ENCODE measurements at regions not wholly inside any gene's neighbourhood (a gene's known extent, or its start where the extent isn't known, plus 50 kb on each side); places are given as distances from the start of the nearest gene placed in this dataset.

- H3K36me3 ChIP-seq (ENCODE audit: insufficient read depth, low read length) = no peaks in the 10 kb centered on the region
- ChIA-PET CTCF (no interaction called here), POLR2A (no interaction called here)
- peaks cover 7% of the 10 kb centered on the region in 2 donors for H3K27me3 Mint-ChIP-seq
- DNase-seq = no peak
- peaks cover 5 to 18% (median 14%) of the 10 kb centered on the region in 5 donors for H3K9me3 Mint-ChIP-seq
- H3K4me1 ChIP-seq (ENCODE audit: insufficient read depth, low read length) = no peaks in the 10 kb centered on the region
- no peaks in the 10 kb centered on the region for H3K4me1 Mint-ChIP-seq
- no peaks in the 10 kb centered on the region for H3K36me3 Mint-ChIP-seq
- H3K27ac ChIP-seq (ENCODE audit: low read depth, low read length) = no peak overlapping the region
- H3K4me3 ChIP-seq (ENCODE audit: low read length) = no peak overlapping the region
- H3K4me3 Mint-ChIP-seq = no peak overlapping the region
- no peaks in the 10 kb centered on the region for H3K27me3 ChIP-seq (ENCODE audit: insufficient read depth, low read length, poor library complexity, severe bottlenecking)
- H3K9me3 ChIP-seq (ENCODE audit: low read length) = no peaks in the 10 kb centered on the region
- H3K27ac Mint-ChIP-seq = peak overlapping the region in 1 of 8 donors; percentile 14
These were observed 187.8 kb downstream of the SNX19 start for GRCh38 chr11:130728185-130729180.

GRCh38 chr11:130729193-130729592 lies 187.1 kb downstream of the SNX19 start:
- H3K36me3 Mint-ChIP-seq = no peaks in the 10 kb centered on the region
- H3K27ac Mint-ChIP-seq = no peak overlapping the region
- Histone ChIP-seq H3K4me3 (ENCODE audit: low read length) (no peak overlapping the region), H3K27ac (ENCODE audit: low read depth, low read length) (no peak overlapping the region), H3K36me3 (ENCODE audit: insufficient read depth, low read length) (no peaks in the 10 kb centered on the region), H3K4me1 (ENCODE audit: insufficient read depth, low read length) (no peaks in the 10 kb centered on the region), H3K27me3 (ENCODE audit: insufficient read depth, low read length, poor library complexity, severe bottlenecking) (no peaks in the 10 kb centered on the region), H3K9me3 (ENCODE audit: low read length) (no peaks in the 10 kb centered on the region)
- no peaks in the 10 kb centered on the region for H3K4me1 Mint-ChIP-seq
- POLR2A ChIA-PET = no interaction called here
- peaks cover 6 to 19% (median 18%) of the 10 kb centered on the region in 5 donors for H3K9me3 Mint-ChIP-seq
- H3K27me3 Mint-ChIP-seq = peaks cover 4 to 7% of the 10 kb centered on the region in 2 donors
- CTCF ChIA-PET = no interaction called here
- DNase-seq = no peak
- H3K4me3 Mint-ChIP-seq = no peak overlapping the region

GRCh38 chr11:130729678-130730300 lies 186.5 kb downstream of the SNX19 start:
- H3K36me3 Mint-ChIP-seq = peaks cover 0 to 1% (median 0%) of the 10 kb centered on the region in 3 donors
- peaks cover 12 to 25% (median 23%) of the 10 kb centered on the region in 5 donors for H3K9me3 Mint-ChIP-seq
- H3K36me3 ChIP-seq (ENCODE audit: insufficient read depth, low read length) = no peaks in the 10 kb centered on the region
- no peaks in the 10 kb centered on the region for H3K27me3 ChIP-seq (ENCODE audit: insufficient read depth, low read length, poor library complexity, severe bottlenecking)
- H3K4me1 ChIP-seq (ENCODE audit: insufficient read depth, low read length) = no peaks in the 10 kb centered on the region
- ChIA-PET CTCF (no interaction called here), POLR2A (no interaction called here)
- H3K9me3 ChIP-seq (ENCODE audit: low read length) = no peaks in the 10 kb centered on the region
- no peak overlapping the region for H3K4me3 Mint-ChIP-seq
- H3K4me3 ChIP-seq (ENCODE audit: low read length) = no peak overlapping the region
- no peak overlapping the region for H3K27ac Mint-ChIP-seq
- peaks cover 4 to 7% of the 10 kb centered on the region in 2 donors for H3K27me3 Mint-ChIP-seq
- H3K4me1 Mint-ChIP-seq = no peaks in the 10 kb centered on the region
- H3K27ac ChIP-seq (ENCODE audit: low read depth, low read length) = no peak overlapping the region
- no peak for DNase-seq

- H3K27me3 Mint-ChIP-seq = peaks cover 4 to 7% of the 10 kb centered on the region in 2 donors
- Histone ChIP-seq H3K27me3 (ENCODE audit: insufficient read depth, low read length, poor library complexity, severe bottlenecking) (no peaks in the 10 kb centered on the region), H3K9me3 (ENCODE audit: low read length) (no peaks in the 10 kb centered on the region), H3K36me3 (ENCODE audit: insufficient read depth, low read length) (no peaks in the 10 kb centered on the region), H3K27ac (ENCODE audit: low read depth, low read length) (no peak overlapping the region), H3K4me3 (ENCODE audit: low read length) (no peak overlapping the region), H3K4me1 (ENCODE audit: insufficient read depth, low read length) (no peaks in the 10 kb centered on the region)
- H3K4me3 Mint-ChIP-seq = no peak overlapping the region
- H3K36me3 Mint-ChIP-seq = peaks cover 0 to 6% (median 0%) of the 10 kb centered on the region in 3 donors
- peaks cover 13 to 29% (median 28%) of the 10 kb centered on the region in 5 donors for H3K9me3 Mint-ChIP-seq
- DNase-seq = no peak
- peaks cover 0 to 4% (median 0%) of the 10 kb centered on the region in 3 donors for H3K4me1 Mint-ChIP-seq
- no peak overlapping the region for H3K27ac Mint-ChIP-seq
- ChIA-PET POLR2A (no interaction called here), CTCF (no interaction called here)
These were observed 184.9 kb downstream of the SNX19 start for GRCh38 chr11:130731401-130731800.

GRCh38 chr11:130732476-130732875 lies 183.8 kb downstream of the SNX19 start:
- CTCF ChIA-PET = no interaction called here
- Histone ChIP-seq H3K9me3 (ENCODE audit: low read length) (no peaks in the 10 kb centered on the region), H3K4me1 (ENCODE audit: insufficient read depth, low read length) (no peaks in the 10 kb centered on the region), H3K36me3 (ENCODE audit: insufficient read depth, low read length) (no peaks in the 10 kb centered on the region), H3K27me3 (ENCODE audit: insufficient read depth, low read length, poor library complexity, severe bottlenecking) (no peaks in the 10 kb centered on the region), H3K4me3 (ENCODE audit: low read length) (no peak overlapping the region), H3K27ac (ENCODE audit: low read depth, low read length) (no peak overlapping the region)
- Mint-ChIP-seq H3K36me3 (peaks cover 0 to 6% (median 0%) of the 10 kb centered on the region in 3 donors), H3K9me3 (peaks cover 13 to 29% (median 28%) of the 10 kb centered on the region in 5 donors), H3K27ac (no peak overlapping the region), H3K4me1 (peaks cover 3 to 7% (median 7%) of the 10 kb centered on the region in 3 donors), H3K27me3 (peaks cover 4 to 7% of the 10 kb centered on the region in 2 donors), H3K4me3 (no peak overlapping the region)
- no peak for DNase-seq
- POLR2A ChIA-PET = no interaction called here

GRCh38 chr11:130737041-130737830 lies 179.0 kb downstream of the SNX19 start:
- H3K4me3 ChIP-seq (ENCODE audit: low read length) = no peak overlapping the region
- no peaks in the 10 kb centered on the region for H3K27me3 Mint-ChIP-seq
- H3K27ac Mint-ChIP-seq = peak overlapping the region in 2 of 8 donors; percentile 15 to 57
- no peak overlapping the region for H3K27ac ChIP-seq (ENCODE audit: low read depth, low read length)
- H3K4me1 ChIP-seq (ENCODE audit: insufficient read depth, low read length) = no peaks in the 10 kb centered on the region
- H3K36me3 Mint-ChIP-seq = peaks cover 0 to 14% (median 0%) of the 10 kb centered on the region in 3 donors
- ChIA-PET POLR2A (no interaction called here), CTCF (no interaction called here)
- no peak for DNase-seq
- no peaks in the 10 kb centered on the region for H3K27me3 ChIP-seq (ENCODE audit: insufficient read depth, low read length, poor library complexity, severe bottlenecking)
- H3K9me3 Mint-ChIP-seq = peaks cover 24 to 29% (median 24%) of the 10 kb centered on the region in 5 donors
- peaks cover 8 to 13% (median 10%) of the 10 kb centered on the region in 3 donors for H3K4me1 Mint-ChIP-seq
- peak overlapping the region in 1 of 7 donors; percentile 22 for H3K4me3 Mint-ChIP-seq
- no peaks in the 10 kb centered on the region for H3K36me3 ChIP-seq (ENCODE audit: insufficient read depth, low read length)
- peaks cover 4% of the 10 kb centered on the region for H3K9me3 ChIP-seq (ENCODE audit: low read length)

GRCh38 chr11:130737866-130738431 lies 178.3 kb downstream of the SNX19 start:
- Histone ChIP-seq H3K9me3 (ENCODE audit: low read length) (peaks cover 4% of the 10 kb centered on the region), H3K4me3 (ENCODE audit: low read length) (no peak overlapping the region), H3K27ac (ENCODE audit: low read depth, low read length) (no peak overlapping the region), H3K27me3 (ENCODE audit: insufficient read depth, low read length, poor library complexity, severe bottlenecking) (no peaks in the 10 kb centered on the region), H3K4me1 (ENCODE audit: insufficient read depth, low read length) (no peaks in the 10 kb centered on the region), H3K36me3 (ENCODE audit: insufficient read depth, low read length) (no peaks in the 10 kb centered on the region)
- H3K36me3 Mint-ChIP-seq = peaks cover 0 to 14% (median 0%) of the 10 kb centered on the region in 3 donors
- POLR2A ChIA-PET = no interaction called here
- peaks cover 8 to 13% (median 10%) of the 10 kb centered on the region in 3 donors for H3K4me1 Mint-ChIP-seq
- no peaks in the 10 kb centered on the region for H3K27me3 Mint-ChIP-seq
- no peak for DNase-seq
- peaks cover 19 to 29% (median 24%) of the 10 kb centered on the region in 5 donors for H3K9me3 Mint-ChIP-seq
- CTCF ChIA-PET = no interaction called here
- no peak overlapping the region for H3K4me3 Mint-ChIP-seq
- H3K27ac Mint-ChIP-seq = no peak overlapping the region

Measured in CD8-positive, alpha-beta memory T cell (primary cell).